ENCODE measurements at regions not wholly inside any gene's neighbourhood (a gene's known extent, or its start where the extent isn't known, plus 50 kb on each side); places are given as distances from the start of the nearest gene placed in this dataset.
"Not testable (repeated sequence)": the region's sequence is repeated elsewhere in the genome, so short reads cannot be mapped to it uniquely, and the experiment has no call there.

- DNase-seq (ENCODE audit: low read depth in 2 of 2), result not testable (repeated sequence)
Measured at GRCh38 chr4:189848672-189849071, 92.0 kb upstream of the FRG1 start.

GRCh38 chr4:189850239-189850856 is 90.3 kb upstream of the FRG1 start:
- no peak for DNase-seq (ENCODE audit: low read depth in 2 of 2)

GRCh38 chr4:189858435-189858834 is 82.2 kb upstream of the FRG1 start:
- no peak for DNase-seq (ENCODE audit: low read depth in 2 of 2)

- no peak for DNase-seq (ENCODE audit: low read depth in 2 of 2)
Measured at GRCh38 chr4:189861101-189861500, 79.6 kb upstream of the FRG1 start.

- no peak for DNase-seq (ENCODE audit: low read depth in 2 of 2)
Measured at GRCh38 chr4:189869236-189869635, 71.4 kb upstream of the FRG1 start.

GRCh38 chr4:189870511-189871234 is 70.0 kb upstream of the FRG1 start:
- no peak for DNase-seq (ENCODE audit: low read depth in 2 of 2)

- no peak for DNase-seq (ENCODE audit: low read depth in 2 of 2)
Measured at GRCh38 chr4:189874591-189874990, 66.1 kb upstream of the FRG1 start.

GRCh38 chr4:189881190-189881589 is 59.5 kb upstream of the FRG1 start:
- DNase-seq (ENCODE audit: low read depth in 2 of 2), result not testable (repeated sequence)

- DNase-seq (ENCODE audit: low read depth in 2 of 2), result not testable (repeated sequence)
Measured at GRCh38 chr4:189888407-189888806, 52.3 kb upstream of the FRG1 start.

All from lung microvascular endothelial cell (primary cell).